BJ (cell line): ENCODE measurements at regions not wholly inside any gene's neighbourhood (a gene's known extent, or its start where the extent isn't known, plus 50 kb on each side); places are given as distances from the start of the nearest gene placed in this dataset.

Experiments
- CTCF ChIA-PET: fragments of 350-600 bp; formaldehyde crosslinking; extraction: SDS; loops from one replicate; lab custom pipeline; 2021; ENCODE audit warnings: antibody characterized with exemption, inconsistent platforms; lab: Yijun Ruan, JAX
- POLR2A ChIA-PET: fragments of 300-600 bp; sonication (Branson Sonifier 250); formaldehyde crosslinking; extraction: SDS; loops from one replicate; lab custom pipeline; 2021; ENCODE audit warnings: antibody characterized with exemption; lab: Charles Lee
- DNase-seq: peaks from one replicate; pipeline ENCODE4 v3.0.0-alpha.2; 2011; ENCODE audit warnings: low read depth
- H3K27me3 ChIP-seq: 2 replicates; pipeline ENCODE4 v1.6.0; 2011; ENCODE audit warnings: low read length; ENCODE audit not compliant: control insufficient read depth, insufficient read depth
- H3K36me3 ChIP-seq: 2 replicates; pipeline ENCODE4 v1.5.1; 2011; ENCODE audit warnings: low read length; ENCODE audit not compliant: control insufficient read depth, insufficient read depth
- H3K4me3 ChIP-seq: 2 replicates; pipeline ENCODE4 v1.5.1; 2011; ENCODE audit warnings: low read depth, mild to moderate bottlenecking, control low read depth, low read length
- CTCF ChIP-seq: IDR thresholded peaks from 2 replicates; pipeline ENCODE4 v1.5.1; 2011; ENCODE audit warnings: low read depth, mild to moderate bottlenecking, control low read depth, inconsistent platforms, low read length, moderate library complexity; ENCODE audit not compliant: insufficient read depth

DNA sequence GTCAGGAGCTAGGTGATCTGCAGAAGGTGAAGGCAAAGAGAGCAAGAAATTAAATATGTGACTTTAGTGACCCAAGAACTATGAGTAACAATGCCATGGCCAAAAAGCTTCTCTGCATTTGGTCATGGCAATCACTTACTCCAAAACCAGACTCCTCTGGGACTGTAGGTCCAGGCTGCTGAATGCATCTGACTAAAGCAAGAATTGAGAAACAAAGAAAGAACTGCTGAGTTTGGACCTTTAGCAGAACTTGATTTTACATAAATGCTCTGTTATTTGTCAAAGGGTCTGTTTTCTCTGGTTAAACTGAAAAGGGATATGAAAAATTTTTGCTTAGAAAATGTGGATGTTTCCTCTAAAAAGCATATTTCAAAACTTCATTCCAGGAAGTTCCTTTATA is 1102.2 kb downstream of the IGSF11 start:
- Histone ChIP-seq H3K4me3 (no peak overlapping the region), H3K27me3 (no peaks in the 10 kb centered on the region), H3K36me3 (no peaks in the 10 kb centered on the region)
- CTCF ChIA-PET = no interaction called here
- POLR2A ChIA-PET = no interaction called here
- no peak for TF ChIP-seq CTCF
- DNase-seq = no peak

GRCh38 chr3:117936159-117936558 is 1098.5 kb downstream of the IGSF11 start:
- ChIA-PET CTCF (interaction anchor here (1.1 to 1.5 kb wide), 3 partner anchors 9 to 62 kb away, joined by 3 to 5 read pairs (median 3); no protein-coding TSS in a partner anchor), POLR2A (no interaction called here)
- no peak for DNase-seq
- Histone ChIP-seq H3K4me3 (no peak overlapping the region), H3K27me3 (no peaks in the 10 kb centered on the region), H3K36me3 (no peaks in the 10 kb centered on the region)
- no peak for TF ChIP-seq CTCF

GRCh38 chr3:117938974-117939373 is 1095.7 kb downstream of the IGSF11 start:
- ChIA-PET CTCF (no interaction called here), POLR2A (no interaction called here)
- DNase-seq = no peak
- Histone ChIP-seq H3K36me3 (no peaks in the 10 kb centered on the region), H3K4me3 (no peak overlapping the region), H3K27me3 (no peaks in the 10 kb centered on the region)
- TF ChIP-seq CTCF = no peak

DNA sequence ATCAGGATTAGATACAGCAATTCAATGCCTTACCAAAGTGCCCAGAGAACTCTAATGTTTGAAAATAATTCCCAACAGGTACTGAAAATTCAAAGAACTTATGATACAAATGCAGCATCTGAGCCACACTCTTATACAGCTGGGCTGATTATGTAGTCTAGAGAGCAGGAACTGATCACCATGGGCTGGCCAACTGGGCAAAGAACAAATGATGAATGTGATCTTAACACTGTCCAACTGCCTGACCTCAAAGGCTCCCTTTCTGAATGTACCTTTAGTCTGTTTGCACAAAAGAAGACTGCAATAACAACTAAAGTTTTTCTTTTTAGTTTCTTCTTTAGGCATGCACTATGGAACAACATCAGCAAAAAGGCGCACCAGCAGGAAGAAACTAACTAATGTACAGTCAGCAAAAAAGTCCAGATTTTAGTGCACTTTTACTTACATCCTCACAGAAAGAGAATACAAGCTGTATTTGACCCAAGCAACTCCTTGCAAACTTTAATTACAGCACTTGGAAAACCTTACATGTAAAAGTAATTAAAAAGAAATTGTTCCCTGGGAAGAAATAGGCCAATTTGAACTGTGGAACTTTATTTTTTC is 1095.1 kb downstream of the IGSF11 start:
- no peak for TF ChIP-seq CTCF
- H3K4me3 ChIP-seq = no peak overlapping the region
- H3K27me3 ChIP-seq = no peaks in the 10 kb centered on the region
- ChIA-PET POLR2A (no interaction called here), CTCF (no interaction called here)
- no peaks in the 10 kb centered on the region for H3K36me3 ChIP-seq
- DNase-seq = no peak

GRCh38 chr3:117941015-117941414 is 1093.6 kb downstream of the IGSF11 start:
- Histone ChIP-seq H3K36me3 (no peaks in the 10 kb centered on the region), H3K4me3 (no peak overlapping the region), H3K27me3 (no peaks in the 10 kb centered on the region)
- DNase-seq = no peak
- TF ChIP-seq CTCF = no peak
- CTCF ChIA-PET = interaction anchor here (1.2 kb wide), 1 partner anchor 16 kb away, joined by 3 read pairs; no protein-coding TSS in a partner anchor
- POLR2A ChIA-PET = no interaction called here
